ENCODE measurements at regions not wholly inside any gene's neighbourhood (a gene's known extent, or its start where the extent isn't known, plus 50 kb on each side); places are given as distances from the start of the nearest gene placed in this dataset.

DNA sequence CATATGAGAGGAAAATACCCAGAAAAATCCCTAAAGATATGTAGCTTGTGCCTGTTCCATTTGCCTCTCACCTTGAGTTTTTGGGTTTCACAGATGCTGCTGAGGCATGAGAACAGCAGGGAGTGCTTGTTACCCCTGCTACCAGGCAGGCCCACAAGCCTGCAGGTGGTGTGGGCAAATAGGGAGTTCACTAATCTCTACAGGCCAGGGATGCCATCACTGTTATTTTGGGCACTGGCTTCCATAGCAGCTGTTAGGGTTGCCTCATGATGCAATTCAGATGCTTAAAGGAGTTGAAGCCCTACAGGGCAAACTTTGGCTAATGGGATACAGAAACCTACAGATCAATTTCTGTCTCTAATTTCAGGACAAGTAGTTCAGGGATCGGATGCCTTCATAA, 873.5 kb downstream of the OTOL1 start:
- Mint-ChIP-seq H3K27me3 (ENCODE audit: insufficient read depth, unreplicated experiment) (no peaks in the 10 kb centered on the region), H3K36me3 (ENCODE audit: insufficient read depth, unreplicated experiment) (no peaks in the 10 kb centered on the region), H3K4me3 (ENCODE audit: unreplicated experiment) (no peak overlapping the region), H3K27ac (ENCODE audit: unreplicated experiment) (no peak overlapping the region), H3K9me3 (ENCODE audit: unreplicated experiment) (no peaks in the 10 kb centered on the region), H3K4me1 (ENCODE audit: low read depth, unreplicated experiment) (no peaks in the 10 kb centered on the region)
- Histone ChIP-seq H3K4me3 (ENCODE audit: low read depth, low read length) (no peak overlapping the region), H3K27me3 (replicated peaks; ENCODE audit: control insufficient read depth, insufficient read depth, low read length) (no peaks in the 10 kb centered on the region), H3K36me3 (ENCODE audit: control insufficient read depth, insufficient read depth, low read length) (no peaks in the 10 kb centered on the region), H3K9me3 (no peaks in the 10 kb centered on the region), H3K4me1 (no peaks in the 10 kb centered on the region)
- ChIA-PET CTCF (no interaction called here), POLR2A (no interaction called here)
- intact Hi-C loops (cut with micrococcal nuclease; ENCODE audit: unreplicated experiment), result no loop called here
- DNase-seq, result no peak
- no TSS peak for BruUV-seq (replicated peaks)
- no peak for TF ChIP-seq CTCF (IDR thresholded peaks at IDR 0.05; ENCODE audit: insufficient read depth in 1 of 2, low read depth in 1 of 2, low read length in 1 of 2, severe bottlenecking in 1 of 2, unreplicated experiment in 1 of 2)

GRCh38 chr3:162376761-162377160, 880.2 kb downstream of the OTOL1 start:
- Histone ChIP-seq H3K36me3 (ENCODE audit: control insufficient read depth, insufficient read depth, low read length) (no peaks in the 10 kb centered on the region), H3K4me3 (ENCODE audit: low read depth, low read length) (no peak overlapping the region), H3K27me3 (replicated peaks; ENCODE audit: control insufficient read depth, insufficient read depth, low read length) (no peaks in the 10 kb centered on the region), H3K9me3 (no peaks in the 10 kb centered on the region), H3K4me1 (no peaks in the 10 kb centered on the region)
- BruUV-seq (replicated peaks), result no TSS peak
- ChIA-PET POLR2A (no interaction called here), CTCF (no interaction called here)
- no peaks in the 10 kb centered on the region for H3K9me3 Mint-ChIP-seq (ENCODE audit: unreplicated experiment)
- no peaks in the 10 kb centered on the region for H3K36me3 Mint-ChIP-seq (ENCODE audit: insufficient read depth, unreplicated experiment)
- TF ChIP-seq CTCF (IDR thresholded peaks at IDR 0.05; ENCODE audit: insufficient read depth in 1 of 2, low read depth in 1 of 2, low read length in 1 of 2, severe bottlenecking in 1 of 2, unreplicated experiment in 1 of 2), result no peak
- no peak for DNase-seq
- H3K4me3 Mint-ChIP-seq (ENCODE audit: unreplicated experiment), result no peak overlapping the region
- H3K27me3 Mint-ChIP-seq (ENCODE audit: insufficient read depth, unreplicated experiment), result no peaks in the 10 kb centered on the region
- H3K27ac Mint-ChIP-seq (ENCODE audit: unreplicated experiment), result no peak overlapping the region
- no peaks in the 10 kb centered on the region for H3K4me1 Mint-ChIP-seq (ENCODE audit: low read depth, unreplicated experiment)
- intact Hi-C loops (cut with micrococcal nuclease; ENCODE audit: unreplicated experiment), result no loop called here

DNA sequence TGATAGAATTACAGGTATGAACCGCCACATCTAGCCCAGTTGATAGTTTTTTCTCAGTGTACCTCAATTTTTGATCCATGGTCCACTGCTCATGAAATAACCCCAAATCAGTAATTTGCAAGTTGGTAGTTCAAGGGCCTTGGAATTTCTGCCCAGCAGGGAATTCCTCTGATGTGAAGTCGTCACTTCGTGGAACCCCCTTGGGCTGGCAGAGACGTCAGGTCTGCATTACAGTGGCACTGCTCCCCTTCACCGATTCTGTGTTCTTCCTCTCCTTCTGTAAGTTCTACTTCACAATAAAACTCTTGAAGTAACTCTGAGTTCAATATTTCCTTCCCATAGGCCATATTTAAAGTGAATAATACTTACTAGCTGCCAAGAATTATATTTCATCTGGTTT, 881.0 kb downstream of the OTOL1 start:
- no peaks in the 10 kb centered on the region for H3K27me3 Mint-ChIP-seq (ENCODE audit: insufficient read depth, unreplicated experiment)
- no peaks in the 10 kb centered on the region for H3K36me3 ChIP-seq (ENCODE audit: control insufficient read depth, insufficient read depth, low read length)
- DNase-seq, result no peak
- ChIA-PET CTCF (no interaction called here), POLR2A (no interaction called here)
- H3K9me3 Mint-ChIP-seq (ENCODE audit: unreplicated experiment), result no peaks in the 10 kb centered on the region
- no peaks in the 10 kb centered on the region for H3K27me3 ChIP-seq (replicated peaks; ENCODE audit: control insufficient read depth, insufficient read depth, low read length)
- BruUV-seq (replicated peaks), result no TSS peak
- H3K4me1 Mint-ChIP-seq (ENCODE audit: low read depth, unreplicated experiment), result no peaks in the 10 kb centered on the region
- intact Hi-C loops (cut with micrococcal nuclease; ENCODE audit: unreplicated experiment), result no loop called here
- no peak for TF ChIP-seq CTCF (IDR thresholded peaks at IDR 0.05; ENCODE audit: insufficient read depth in 1 of 2, low read depth in 1 of 2, low read length in 1 of 2, severe bottlenecking in 1 of 2, unreplicated experiment in 1 of 2)
- no peaks in the 10 kb centered on the region for H3K36me3 Mint-ChIP-seq (ENCODE audit: insufficient read depth, unreplicated experiment)
- no peak overlapping the region for H3K4me3 ChIP-seq (ENCODE audit: low read depth, low read length)
- no peaks in the 10 kb centered on the region for H3K9me3 ChIP-seq
- no peak overlapping the region for H3K4me3 Mint-ChIP-seq (ENCODE audit: unreplicated experiment)
- H3K27ac Mint-ChIP-seq (ENCODE audit: unreplicated experiment), result no peak overlapping the region
- H3K4me1 ChIP-seq, result no peaks in the 10 kb centered on the region
